Activated T-helper 17 cell treated with anti-CD3 and anti-CD28 coated beads, Interleukin-2, amount 50 U/mL, for 72 hours (primary cell): ENCODE measurements at regions not wholly inside any gene's neighbourhood (a gene's known extent, or its start where the extent isn't known, plus 50 kb on each side); places are given as distances from the start of the nearest gene placed in this dataset.
"Not testable (repeated sequence)": the region's sequence is repeated elsewhere in the genome, so short reads cannot be mapped to it uniquely, and the experiment has no call there.

Experiments used
- ATAC-seq: fragments of 150-1000 bp; cut with Tn5 transposase; replicated peaks from 2 replicates; pipeline ENCODE4 v1.10.0; 2021; ENCODE audit warnings: mild to moderate bottlenecking, moderate library complexity
- H3K27ac Mint-ChIP-seq: one replicate; pipeline ENCODE4 v1.8.0; 2022; ENCODE audit warnings: mixed read lengths
- H3K27me3 Mint-ChIP-seq: one replicate; pipeline ENCODE4 v1.8.0; 2022; ENCODE audit warnings: mixed read lengths
- H3K36me3 Mint-ChIP-seq: one replicate; pipeline ENCODE4 v1.8.0; 2022; ENCODE audit warnings: low read depth, mild to moderate bottlenecking, mixed read lengths
- H3K4me1 Mint-ChIP-seq: one replicate; pipeline ENCODE4 v1.8.0; 2022; ENCODE audit warnings: mixed read lengths
- H3K4me3 Mint-ChIP-seq: one replicate; pipeline ENCODE4 v1.8.0; 2022; ENCODE audit warnings: mild to moderate bottlenecking, mixed read lengths
- H3K9me3 Mint-ChIP-seq: one replicate; pipeline ENCODE4 v1.8.0; 2022; ENCODE audit warnings: mixed read lengths

DNA sequence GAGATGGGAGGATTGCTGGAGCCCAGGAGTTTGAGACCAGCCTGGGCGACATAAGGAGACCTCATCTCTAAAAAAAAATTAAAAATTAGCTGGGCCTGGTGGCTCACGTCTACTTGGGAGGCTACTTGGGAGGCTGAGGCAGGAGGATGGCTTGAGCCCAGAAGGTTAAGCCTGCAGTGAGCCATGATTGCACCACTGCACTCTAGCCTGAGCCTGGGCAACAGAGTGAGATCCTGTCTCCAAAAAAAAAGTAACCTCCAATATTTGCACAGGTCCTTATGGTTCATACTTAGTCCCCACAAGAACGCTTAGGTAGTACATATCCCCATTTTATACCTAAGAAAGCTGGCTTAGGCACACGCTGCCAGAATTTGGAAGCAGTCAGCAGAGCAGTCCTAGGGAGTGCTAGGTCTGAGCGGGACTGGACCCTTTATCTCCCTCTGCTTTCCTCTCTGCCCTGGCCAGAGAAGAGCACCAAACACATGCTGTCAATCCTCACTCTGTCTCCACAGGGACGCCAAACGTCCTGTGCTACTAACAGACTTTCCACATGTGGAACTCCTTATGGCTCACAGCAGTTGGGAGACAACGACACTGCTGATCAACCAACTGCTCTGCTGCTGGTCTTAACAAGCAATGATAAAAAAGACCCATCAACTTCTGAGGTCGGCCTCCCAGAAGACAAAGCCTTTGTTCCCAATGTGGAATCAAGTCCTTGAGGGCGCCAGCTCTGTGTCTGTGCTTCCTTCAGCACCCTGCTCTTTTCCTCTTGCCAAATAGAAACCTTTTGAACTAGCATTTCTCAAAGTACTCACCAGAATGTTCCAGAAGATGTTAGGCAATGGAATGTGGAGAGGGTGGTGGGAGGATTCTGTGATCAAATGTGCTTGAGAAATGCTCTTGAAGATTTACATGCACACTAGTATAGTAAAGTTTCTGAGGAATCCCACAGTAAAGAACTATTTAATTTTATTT, 226.3 kb upstream of the DTNBP1 start:
- no peak for ATAC-seq
- no peak overlapping the region for H3K4me3 Mint-ChIP-seq
- H3K27ac Mint-ChIP-seq = no peak overlapping the region
- H3K4me1 Mint-ChIP-seq = no peaks in the 10 kb centered on the region
- H3K27me3 Mint-ChIP-seq = peaks cover 20% of the 10 kb centered on the region
- H3K36me3 Mint-ChIP-seq = no peaks in the 10 kb centered on the region
- H3K9me3 Mint-ChIP-seq = no peaks in the 10 kb centered on the region

DNA sequence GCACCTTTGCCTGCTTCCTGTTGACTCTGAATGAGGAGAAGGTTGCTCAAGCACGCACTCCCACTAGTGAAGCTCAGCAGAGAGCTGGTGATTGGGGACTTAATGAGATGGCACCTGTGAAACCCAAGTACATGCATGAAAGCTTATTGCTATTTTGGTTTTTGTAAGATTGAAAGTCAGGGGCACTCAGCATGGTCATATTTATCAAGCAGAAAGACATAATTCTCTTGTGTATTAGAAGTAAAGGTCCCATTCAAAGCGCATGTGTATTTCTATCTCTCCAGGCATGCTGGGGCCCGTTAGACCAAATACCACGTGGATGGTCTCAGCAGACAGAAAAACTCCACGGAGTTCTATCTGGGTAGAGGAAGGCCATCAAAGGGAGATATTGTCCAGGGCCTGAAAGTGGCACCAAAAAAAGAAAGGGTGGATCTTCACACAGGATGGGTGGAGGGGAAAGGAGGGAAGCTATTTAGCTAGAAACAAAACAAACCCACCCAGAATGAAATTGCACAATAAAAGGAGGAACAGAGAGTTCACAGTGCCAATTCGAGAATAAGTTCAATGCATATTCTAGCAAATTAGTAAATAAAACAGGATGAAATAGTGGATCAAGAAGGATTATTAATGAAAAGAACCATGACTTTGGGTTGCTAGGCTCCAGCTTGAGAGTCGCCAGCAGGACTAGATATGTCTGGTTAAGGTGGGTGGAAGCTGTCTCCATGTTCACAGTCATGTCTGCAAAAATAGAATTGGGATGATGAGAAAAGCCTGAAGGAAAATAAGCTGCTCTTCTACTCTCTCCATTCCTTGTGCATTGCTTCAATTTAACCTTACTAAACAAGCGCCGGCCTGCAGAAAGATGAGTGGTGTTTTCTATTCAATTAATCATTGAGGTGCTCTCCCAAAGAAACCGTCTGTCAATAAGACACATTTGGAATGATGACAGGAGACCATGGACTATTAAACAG, 224.9 kb upstream of the DTNBP1 start:
- Mint-ChIP-seq H3K4me1 (no peaks in the 10 kb centered on the region), H3K27ac (no peak overlapping the region), H3K9me3 (no peaks in the 10 kb centered on the region), H3K4me3 (no peak overlapping the region), H3K36me3 (no peaks in the 10 kb centered on the region), H3K27me3 (peaks cover 20% of the 10 kb centered on the region)
- ATAC-seq = no peak

DNA sequence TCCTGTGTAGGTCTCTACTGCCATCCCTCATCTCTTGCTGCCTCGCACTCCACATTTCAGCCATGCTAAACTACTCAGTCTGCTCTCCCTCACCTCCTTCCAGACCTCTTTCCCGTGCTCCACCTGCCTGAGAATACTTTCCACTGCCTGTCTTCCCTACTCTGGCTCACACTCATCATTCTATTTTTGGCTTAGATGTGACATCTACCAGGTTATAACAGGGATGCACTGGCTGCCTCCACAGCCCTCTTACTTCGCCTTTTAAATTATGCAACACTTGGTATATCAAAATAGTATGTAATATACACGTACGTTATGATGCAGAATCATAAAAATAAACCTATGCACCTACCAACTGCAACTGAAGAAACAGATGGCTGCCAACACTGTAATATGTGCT, 222.8 kb upstream of the DTNBP1 start:
- no peaks in the 10 kb centered on the region for H3K36me3 Mint-ChIP-seq

DNA sequence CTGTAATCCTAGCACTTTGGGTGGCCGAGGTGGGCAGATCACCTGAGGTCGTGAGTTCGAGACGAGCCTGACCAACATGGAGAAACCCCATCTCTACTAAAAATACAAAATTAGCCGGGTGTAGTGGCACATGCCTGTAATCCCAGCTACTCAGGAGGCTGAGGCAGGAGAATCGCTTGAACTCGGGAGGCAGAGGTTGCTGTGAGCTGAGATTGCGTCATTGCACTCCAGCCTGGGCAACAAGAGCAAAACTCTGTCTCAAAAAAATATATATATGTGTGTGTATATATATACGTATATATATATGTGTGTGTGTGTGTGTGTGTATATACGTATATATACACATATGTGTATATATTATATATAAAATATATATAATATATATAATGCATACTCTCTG, 220.8 kb upstream of the DTNBP1 start:
- H3K27me3 Mint-ChIP-seq = peaks cover 11% of the 10 kb centered on the region
- peaks cover 11% of the 10 kb centered on the region for H3K4me1 Mint-ChIP-seq
- H3K36me3 Mint-ChIP-seq, ATAC-seq, H3K4me3 Mint-ChIP-seq, H3K9me3 Mint-ChIP-seq, H3K27ac Mint-ChIP-seq: not testable (repeated sequence)

More for the DNA sequence above, 222.8 kb upstream of the DTNBP1 start:
- H3K27ac Mint-ChIP-seq = no peak overlapping the region
- H3K27me3 Mint-ChIP-seq = peaks cover 17% of the 10 kb centered on the region
- no peak overlapping the region for H3K4me3 Mint-ChIP-seq
- H3K4me1 Mint-ChIP-seq = peaks cover 5% of the 10 kb centered on the region
- no peak for ATAC-seq
- H3K9me3 Mint-ChIP-seq = no peaks in the 10 kb centered on the region

DNA sequence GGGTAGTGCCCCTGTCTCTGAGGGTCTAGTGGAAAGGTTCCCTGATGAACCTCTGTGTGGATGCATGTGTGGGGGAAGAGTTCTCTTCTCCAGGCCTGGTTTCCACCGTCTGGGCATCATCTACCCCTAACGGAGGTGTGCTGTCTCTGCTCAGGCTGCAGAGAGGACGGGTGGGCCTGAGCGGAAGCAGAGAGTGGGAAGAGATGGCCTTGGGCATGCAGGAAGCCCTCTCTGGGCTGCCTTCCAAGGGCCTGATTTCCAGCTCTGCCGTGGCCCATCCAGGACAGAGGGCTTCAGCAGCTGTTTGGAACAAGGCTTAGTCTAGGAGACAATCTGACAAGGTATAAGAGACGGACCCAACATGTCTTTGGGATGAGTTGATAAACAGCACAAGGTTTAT, 220.1 kb upstream of the DTNBP1 start:
- ATAC-seq = no peak
- no peaks in the 10 kb centered on the region for H3K36me3 Mint-ChIP-seq

DNA sequence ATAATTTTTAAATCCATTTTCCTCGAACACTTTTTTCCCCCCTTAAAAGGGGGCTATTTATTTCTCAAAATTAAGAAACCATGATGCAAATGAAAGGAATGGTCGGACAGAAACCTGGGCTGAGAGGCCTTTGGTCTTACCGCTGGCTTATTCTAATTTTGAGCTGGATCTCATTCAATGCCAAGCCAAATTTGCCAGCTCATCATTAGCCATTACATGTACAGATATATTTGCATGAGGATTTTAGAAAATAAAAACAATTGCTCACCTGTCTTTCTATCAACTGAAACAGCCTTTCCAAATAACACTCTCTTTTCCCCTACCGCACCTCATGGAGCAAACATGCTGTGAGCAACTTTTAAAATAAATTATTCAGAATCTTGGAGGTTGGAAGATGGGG, 219.5 kb upstream of the DTNBP1 start:
- H3K9me3 Mint-ChIP-seq = no peaks in the 10 kb centered on the region
- peaks cover 9% of the 10 kb centered on the region for H3K27me3 Mint-ChIP-seq
- no peak for ATAC-seq
- H3K4me1 Mint-ChIP-seq = peaks cover 11% of the 10 kb centered on the region
- no peak overlapping the region for H3K4me3 Mint-ChIP-seq
- H3K27ac Mint-ChIP-seq = no peak overlapping the region
- H3K36me3 Mint-ChIP-seq = no peaks in the 10 kb centered on the region

More for the DNA sequence above, 220.1 kb upstream of the DTNBP1 start:
- H3K27me3 Mint-ChIP-seq = peaks cover 11% of the 10 kb centered on the region
- peaks cover 11% of the 10 kb centered on the region for H3K4me1 Mint-ChIP-seq
- no peak overlapping the region for H3K27ac Mint-ChIP-seq
- no peaks in the 10 kb centered on the region for H3K9me3 Mint-ChIP-seq
- H3K4me3 Mint-ChIP-seq = no peak overlapping the region

DNA sequence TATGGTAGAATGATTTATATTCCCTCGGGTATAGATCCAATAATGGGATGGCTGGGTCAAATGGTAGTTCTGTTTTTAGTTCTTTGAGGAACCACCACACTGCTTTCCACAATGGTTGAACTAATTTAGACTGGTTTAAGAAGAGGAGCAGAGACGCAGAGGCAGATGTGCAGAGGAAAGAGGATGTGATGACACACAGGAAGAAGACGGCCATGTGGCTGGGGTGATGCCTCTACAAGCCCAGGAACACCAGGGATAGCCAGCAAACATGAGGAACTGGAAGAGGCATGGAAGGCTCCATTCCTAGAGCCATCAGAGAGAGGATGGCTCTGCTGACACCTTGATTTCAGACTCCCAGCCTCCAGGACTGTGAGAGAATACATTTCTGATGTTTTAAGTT, 218.3 kb upstream of the DTNBP1 start:
- Mint-ChIP-seq H3K27ac (no peak overlapping the region), H3K36me3 (no peaks in the 10 kb centered on the region), H3K4me1 (peaks cover 17% of the 10 kb centered on the region), H3K9me3 (no peaks in the 10 kb centered on the region), H3K27me3 (peaks cover 9% of the 10 kb centered on the region), H3K4me3 (no peak overlapping the region)
- ATAC-seq = no peak

DNA sequence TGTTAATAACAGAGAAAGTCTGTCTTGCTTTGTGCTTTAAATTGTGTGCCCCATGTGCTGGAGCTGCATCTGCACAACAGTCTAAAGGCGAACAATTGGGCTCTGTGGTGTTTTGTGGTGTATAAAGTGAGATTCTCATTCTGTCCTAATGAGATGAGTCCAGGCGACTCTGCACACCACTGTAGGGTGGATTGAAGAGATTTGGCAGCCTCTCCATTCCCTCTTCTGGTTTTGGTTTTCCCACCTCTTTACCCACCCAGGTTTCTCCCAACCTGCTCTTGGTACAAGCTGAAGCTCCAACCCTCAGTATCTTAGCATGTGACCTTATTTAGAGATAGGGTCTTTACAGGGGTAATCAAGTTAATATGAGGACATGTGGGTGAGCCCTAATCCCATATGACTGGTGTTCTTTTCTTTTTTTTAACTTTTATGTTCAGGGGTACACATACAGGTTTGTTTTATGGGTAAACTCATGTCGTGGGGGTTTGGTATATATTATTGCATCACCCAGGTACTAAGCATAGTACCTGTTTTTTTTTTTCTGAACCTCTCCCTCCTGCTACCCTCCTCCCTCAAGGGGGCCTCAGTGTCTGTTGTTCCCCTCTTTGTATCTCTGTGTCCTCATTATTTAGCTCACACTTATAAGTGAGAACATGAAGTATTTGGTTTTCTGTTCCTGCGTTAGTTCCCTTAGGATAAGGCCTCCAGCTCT, 217.6 kb upstream of the DTNBP1 start:
- H3K4me1 Mint-ChIP-seq = peaks cover 19% of the 10 kb centered on the region
- peaks cover 6% of the 10 kb centered on the region for H3K27me3 Mint-ChIP-seq
- no peaks in the 10 kb centered on the region for H3K9me3 Mint-ChIP-seq
- peak overlapping the region; percentile 65 for H3K27ac Mint-ChIP-seq
- peak overlapping the region; percentile 29 for H3K4me3 Mint-ChIP-seq
- no peaks in the 10 kb centered on the region for H3K36me3 Mint-ChIP-seq
- ATAC-seq = no peak

DNA sequence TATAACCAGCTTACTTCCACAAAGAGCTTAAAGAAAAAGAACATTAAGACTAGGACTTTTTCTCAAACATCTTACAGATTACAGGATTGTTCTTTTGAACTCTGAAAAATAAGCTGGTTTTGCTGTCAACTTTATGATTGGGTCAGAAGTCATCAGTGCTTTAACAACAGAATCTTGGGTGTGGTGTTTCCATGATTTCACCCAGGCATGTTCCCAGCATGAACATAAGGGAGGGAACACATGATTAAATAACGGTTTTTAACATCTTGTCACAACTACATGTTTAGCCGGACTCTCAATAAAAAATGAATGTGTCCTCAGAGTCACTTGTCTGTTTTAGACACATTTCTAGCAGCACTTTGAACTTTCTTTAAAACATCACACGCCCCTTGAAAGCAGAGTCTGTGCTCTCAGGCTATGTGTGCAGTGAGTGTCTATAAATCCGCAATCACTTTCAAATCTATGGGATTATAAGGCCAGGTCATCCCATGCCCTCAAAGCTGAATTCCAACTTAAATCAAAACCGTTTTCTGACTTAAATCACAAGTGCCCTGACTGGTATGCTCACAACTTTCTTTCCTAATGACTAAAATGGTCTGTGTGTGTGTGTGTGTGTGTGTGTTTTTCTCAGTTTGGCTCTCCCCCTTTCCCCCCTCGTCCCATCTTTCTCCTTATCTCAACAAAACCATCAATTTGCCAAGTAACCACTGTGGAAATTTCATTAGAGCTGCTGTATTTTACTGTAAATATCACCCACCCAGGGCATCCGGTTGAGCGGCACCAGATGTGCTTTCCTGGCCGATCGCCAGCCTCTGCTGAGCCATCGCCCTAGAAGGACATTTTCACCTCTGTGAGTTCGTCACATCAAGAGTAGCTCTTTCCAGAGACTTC, 216.8 kb upstream of the DTNBP1 start:
- Mint-ChIP-seq H3K4me1 (peaks cover 19% of the 10 kb centered on the region), H3K27ac (peak overlapping the region; percentile 65), H3K27me3 (peaks cover 5% of the 10 kb centered on the region), H3K4me3 (peak overlapping the region; percentile 29), H3K9me3 (no peaks in the 10 kb centered on the region), H3K36me3 (no peaks in the 10 kb centered on the region)
- ATAC-seq = peak; percentile 61

DNA sequence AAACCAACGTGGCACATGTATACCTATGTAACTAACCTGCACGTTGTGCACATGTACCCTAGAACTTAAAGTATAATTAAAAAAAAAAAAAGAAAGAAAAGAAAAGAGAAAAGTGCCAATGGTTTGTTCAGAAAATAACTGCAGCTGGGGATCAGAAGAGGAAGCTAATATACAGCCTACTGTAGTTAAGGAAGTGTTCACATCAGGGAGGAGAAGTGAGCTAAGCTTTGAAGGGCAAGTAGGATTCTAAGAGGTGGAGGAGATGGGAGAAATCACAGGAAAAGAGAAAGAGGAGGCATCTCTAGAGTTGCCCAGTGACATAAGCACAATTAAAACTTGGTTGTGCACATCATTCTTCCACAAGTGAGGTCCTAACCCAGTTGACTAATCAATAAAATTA, 214.4 kb upstream of the DTNBP1 start:
- Mint-ChIP-seq H3K27ac (no peak overlapping the region), H3K36me3 (no peaks in the 10 kb centered on the region), H3K9me3 (no peaks in the 10 kb centered on the region), H3K27me3 (peaks cover 3% of the 10 kb centered on the region), H3K4me3 (no peak overlapping the region), H3K4me1 (peaks cover 19% of the 10 kb centered on the region)
- no peak for ATAC-seq

DNA sequence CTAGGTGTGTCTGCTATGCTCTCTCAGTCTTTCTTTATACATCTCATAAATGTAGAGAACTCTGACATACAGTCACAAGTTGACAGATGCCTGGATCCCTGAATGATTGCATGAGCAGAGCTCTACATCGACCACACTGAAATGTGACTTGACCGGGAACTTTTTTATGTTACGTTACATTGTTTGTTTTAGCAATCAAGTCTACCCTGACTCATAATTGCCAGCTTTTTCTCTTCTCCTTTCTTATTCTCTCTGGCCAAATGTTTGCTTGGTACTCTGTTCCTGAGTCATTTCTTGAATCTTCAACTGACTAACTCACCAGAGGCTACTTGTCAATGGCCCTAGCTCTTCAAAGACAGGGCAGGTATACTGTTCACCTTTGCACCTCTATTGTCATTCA, 213.6 kb upstream of the DTNBP1 start:
- H3K36me3 Mint-ChIP-seq = no peaks in the 10 kb centered on the region
- H3K4me1 Mint-ChIP-seq = peaks cover 19% of the 10 kb centered on the region
- peaks cover 6% of the 10 kb centered on the region for H3K27me3 Mint-ChIP-seq
- H3K9me3 Mint-ChIP-seq = no peaks in the 10 kb centered on the region
- H3K27ac Mint-ChIP-seq = peak overlapping the region; percentile 68
- H3K4me3 Mint-ChIP-seq = no peak overlapping the region
- ATAC-seq = peak; percentile 76

DNA sequence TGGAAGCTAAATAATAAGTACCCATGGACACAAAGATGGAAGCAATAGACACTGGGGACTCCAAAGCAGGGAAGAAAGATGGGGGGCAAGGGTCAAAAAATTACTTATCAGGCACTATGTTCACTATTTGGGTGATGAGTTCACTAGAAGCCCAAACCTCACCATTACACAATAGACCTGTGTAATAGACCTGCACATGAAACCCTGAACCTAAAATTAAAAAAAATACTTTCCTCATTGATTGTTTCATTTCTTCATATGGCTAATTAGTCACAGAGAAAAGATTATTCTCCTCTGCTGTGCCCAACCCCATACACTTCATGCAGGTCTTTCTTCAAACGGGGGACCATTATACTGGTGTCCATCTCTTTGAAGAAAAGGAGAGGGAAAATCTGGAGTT, 213.0 kb upstream of the DTNBP1 start:
- no peak for ATAC-seq

DNA sequence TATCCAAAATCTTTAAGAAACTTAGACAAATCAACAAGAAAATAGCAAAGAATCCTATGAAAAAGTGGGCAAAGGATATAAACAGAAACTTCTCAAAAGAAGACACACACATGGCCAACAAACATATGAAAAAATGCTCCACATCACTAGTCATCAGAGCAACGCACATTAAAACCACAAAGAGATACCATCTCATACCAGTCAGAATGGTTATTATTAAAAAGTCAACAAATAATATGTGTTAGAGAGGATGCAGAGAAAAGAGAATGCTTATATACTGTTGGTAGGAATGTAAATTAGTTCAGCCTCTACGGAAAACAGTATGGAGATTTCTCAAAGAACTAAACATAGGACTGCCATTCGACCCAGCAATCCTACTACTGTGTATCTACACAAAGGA, 212.0 kb upstream of the DTNBP1 start:
- ATAC-seq = no peak
- H3K4me1 Mint-ChIP-seq = peaks cover 11% of the 10 kb centered on the region
- no peaks in the 10 kb centered on the region for H3K36me3 Mint-ChIP-seq
- no peak overlapping the region for H3K4me3 Mint-ChIP-seq
- peaks cover 18% of the 10 kb centered on the region for H3K27me3 Mint-ChIP-seq
- no peak overlapping the region for H3K27ac Mint-ChIP-seq
- H3K9me3 Mint-ChIP-seq = no peaks in the 10 kb centered on the region

More for the DNA sequence above, 213.0 kb upstream of the DTNBP1 start:
- Mint-ChIP-seq H3K4me1 (peaks cover 15% of the 10 kb centered on the region), H3K4me3 (no peak overlapping the region), H3K27me3 (peaks cover 10% of the 10 kb centered on the region), H3K27ac (peak overlapping the region; percentile 68), H3K9me3 (no peaks in the 10 kb centered on the region), H3K36me3 (no peaks in the 10 kb centered on the region)
